ENCODE measurements at regions not wholly inside any gene's neighbourhood (a gene's known extent, or its start where the extent isn't known, plus 50 kb on each side); places are given as distances from the start of the nearest gene placed in this dataset.
"Not testable (repeated sequence)": the region's sequence is repeated elsewhere in the genome, so short reads cannot be mapped to it uniquely, and the experiment has no call there.

DNA sequence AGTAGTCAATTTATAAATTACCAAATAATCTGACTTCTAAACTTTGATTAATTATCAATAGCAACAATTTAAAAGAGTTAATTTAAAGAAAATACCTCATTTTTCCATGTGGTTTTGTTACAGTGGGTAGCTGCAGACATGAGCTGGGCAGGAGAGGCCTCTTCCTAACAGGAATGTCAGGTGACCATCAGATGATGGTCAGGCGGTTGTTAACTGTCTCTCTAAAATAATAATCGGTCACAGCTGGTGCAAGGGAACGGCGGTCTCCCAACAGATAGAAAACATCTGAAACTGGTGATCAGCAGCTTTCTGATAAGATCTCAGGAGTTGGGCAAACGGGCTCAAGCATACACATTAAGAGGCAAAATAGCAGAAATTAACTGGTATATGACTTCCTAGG, 342.7 kb upstream of the CYLC2 start:
- no peak for DNase-seq (ENCODE audit: low spot score in 2 of 2, unreplicated experiment in 2 of 2)

DNA sequence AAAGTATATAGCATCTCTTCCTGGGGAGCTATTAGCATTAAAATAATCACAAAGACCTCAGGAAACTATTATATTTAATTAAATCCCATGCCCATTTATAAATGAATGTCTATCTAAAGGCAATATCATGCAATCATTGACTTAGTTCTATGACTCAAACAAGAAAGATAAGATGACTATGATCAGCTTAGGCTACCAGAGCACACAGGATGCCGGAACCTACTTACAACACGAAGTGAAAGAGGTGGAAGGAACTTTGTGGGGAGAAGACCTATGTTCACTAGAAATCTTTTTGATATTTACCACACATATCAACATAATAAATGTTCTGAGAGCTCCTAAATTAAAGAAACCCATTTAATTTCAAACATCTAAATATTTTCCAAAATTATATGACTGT, 344.2 kb upstream of the CYLC2 start:
- no peak overlapping the region for H3K4me3 Mint-ChIP-seq
- no peak overlapping the region for H3K27ac Mint-ChIP-seq
- no peaks in the 10 kb centered on the region for H3K9me3 Mint-ChIP-seq
- H3K27me3 Mint-ChIP-seq (ENCODE audit: low read depth), result no peaks in the 10 kb centered on the region
- H3K36me3 Mint-ChIP-seq, result no peaks in the 10 kb centered on the region
- no peaks in the 10 kb centered on the region for H3K4me1 Mint-ChIP-seq
- TF ChIP-seq, protein P1, sequence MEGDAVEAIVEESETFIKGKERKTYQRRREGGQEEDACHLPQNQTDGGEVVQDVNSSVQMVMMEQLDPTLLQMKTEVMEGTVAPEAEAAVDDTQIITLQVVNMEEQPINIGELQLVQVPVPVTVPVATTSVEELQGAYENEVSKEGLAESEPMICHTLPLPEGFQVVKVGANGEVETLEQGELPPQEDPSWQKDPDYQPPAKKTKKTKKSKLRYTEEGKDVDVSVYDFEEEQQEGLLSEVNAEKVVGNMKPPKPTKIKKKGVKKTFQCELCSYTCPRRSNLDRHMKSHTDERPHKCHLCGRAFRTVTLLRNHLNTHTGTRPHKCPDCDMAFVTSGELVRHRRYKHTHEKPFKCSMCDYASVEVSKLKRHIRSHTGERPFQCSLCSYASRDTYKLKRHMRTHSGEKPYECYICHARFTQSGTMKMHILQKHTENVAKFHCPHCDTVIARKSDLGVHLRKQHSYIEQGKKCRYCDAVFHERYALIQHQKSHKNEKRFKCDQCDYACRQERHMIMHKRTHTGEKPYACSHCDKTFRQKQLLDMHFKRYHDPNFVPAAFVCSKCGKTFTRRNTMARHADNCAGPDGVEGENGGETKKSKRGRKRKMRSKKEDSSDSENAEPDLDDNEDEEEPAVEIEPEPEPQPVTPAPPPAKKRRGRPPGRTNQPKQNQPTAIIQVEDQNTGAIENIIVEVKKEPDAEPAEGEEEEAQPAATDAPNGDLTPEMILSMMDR (IDR thresholded peaks at IDR 0.05; ENCODE audit: unreplicated experiment), result no peak
- no peak for DNase-seq (ENCODE audit: low spot score in 2 of 2, unreplicated experiment in 2 of 2)

More for the DNA sequence above, 342.7 kb upstream of the CYLC2 start:
- no peak overlapping the region for H3K27ac Mint-ChIP-seq
- TF ChIP-seq, protein P1 (IDR thresholded peaks at IDR 0.05; ENCODE audit: unreplicated experiment), result no peak
- H3K4me3 Mint-ChIP-seq, result no peak overlapping the region
- no peaks in the 10 kb centered on the region for H3K27me3 Mint-ChIP-seq (ENCODE audit: low read depth)
- H3K9me3 Mint-ChIP-seq, result no peaks in the 10 kb centered on the region
- no peaks in the 10 kb centered on the region for H3K4me1 Mint-ChIP-seq
- H3K36me3 Mint-ChIP-seq, result no peaks in the 10 kb centered on the region

DNA sequence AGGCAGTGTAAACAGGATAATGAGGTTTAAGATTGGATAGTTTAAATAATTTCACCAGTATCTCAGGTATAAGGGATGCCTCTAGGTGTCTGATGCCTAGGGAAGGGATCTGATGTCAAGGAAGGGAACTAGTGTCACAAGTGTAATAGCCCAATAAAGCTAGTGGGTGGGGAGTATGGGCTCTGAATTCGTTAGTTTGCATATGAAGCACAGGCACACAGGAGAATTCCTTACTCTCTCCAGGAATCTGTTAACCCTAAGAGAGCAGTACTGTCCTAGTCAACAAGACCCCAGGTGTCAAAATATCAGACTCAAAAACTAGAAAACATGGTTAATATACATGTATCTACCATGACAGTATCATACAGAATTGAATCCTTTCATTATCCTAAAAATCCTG, 352.5 kb upstream of the CYLC2 start:
- Mint-ChIP-seq H3K27ac (no peak overlapping the region), H3K27me3 (ENCODE audit: low read depth) (no peaks in the 10 kb centered on the region), H3K4me3 (no peak overlapping the region), H3K4me1 (no peaks in the 10 kb centered on the region), H3K36me3 (no peaks in the 10 kb centered on the region), H3K9me3 (no peaks in the 10 kb centered on the region)
- TF ChIP-seq, protein P1 (IDR thresholded peaks at IDR 0.05; ENCODE audit: unreplicated experiment), result no peak
- DNase-seq (ENCODE audit: low spot score in 2 of 2, unreplicated experiment in 2 of 2), result no peak

DNA sequence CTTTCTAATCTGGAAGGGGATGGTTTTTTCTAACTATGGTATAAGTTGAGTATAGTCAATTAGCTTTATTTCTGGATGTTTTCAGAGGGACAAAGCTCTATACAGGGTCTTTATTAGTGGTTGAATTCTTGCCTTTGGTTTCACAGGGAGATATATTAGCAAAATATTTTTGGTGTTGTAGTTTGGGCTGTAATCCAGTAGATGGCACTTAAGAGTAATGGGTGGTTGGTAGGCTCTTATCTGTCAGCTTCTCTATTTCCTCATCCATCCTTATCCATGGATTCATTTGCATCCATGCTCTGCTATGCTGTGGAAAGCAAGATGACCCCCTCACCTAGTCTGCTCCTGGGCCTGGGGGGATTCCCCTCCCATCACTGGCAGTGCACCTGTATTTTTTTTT, 363.6 kb upstream of the CYLC2 start:
- no peak for DNase-seq (ENCODE audit: low spot score in 2 of 2, unreplicated experiment in 2 of 2)
- Mint-ChIP-seq H3K27ac (no peak overlapping the region), H3K4me1 (no peaks in the 10 kb centered on the region), H3K4me3 (no peak overlapping the region), H3K36me3 (no peaks in the 10 kb centered on the region), H3K27me3 (ENCODE audit: low read depth) (no peaks in the 10 kb centered on the region), H3K9me3 (peaks cover 49% of the 10 kb centered on the region)
- TF ChIP-seq, protein P1 (IDR thresholded peaks at IDR 0.05; ENCODE audit: unreplicated experiment), result no peak

DNA sequence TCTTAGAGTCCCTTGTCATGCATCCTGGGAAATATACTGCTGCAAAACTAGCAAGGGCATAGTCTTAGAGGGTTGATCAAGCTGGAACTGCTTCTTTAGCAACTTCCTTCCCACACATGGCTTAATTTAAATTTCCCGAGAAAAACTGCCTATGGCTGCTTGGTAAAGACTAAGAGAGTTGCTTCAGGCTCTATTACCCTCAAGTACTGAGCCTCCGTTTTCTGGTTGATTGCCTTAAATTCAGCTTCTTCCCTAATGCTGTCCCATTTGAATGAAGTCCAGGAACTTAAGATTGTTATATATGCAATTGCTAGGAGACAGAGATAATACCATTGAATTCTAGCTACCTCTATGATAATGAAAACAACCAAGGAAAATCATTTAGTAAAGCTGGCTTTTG, 385.7 kb upstream of the CYLC2 start:
- no peak overlapping the region for H3K4me3 Mint-ChIP-seq
- H3K36me3 Mint-ChIP-seq, result no peaks in the 10 kb centered on the region
- DNase-seq (ENCODE audit: low spot score in 2 of 2, unreplicated experiment in 2 of 2), result no peak
- peaks cover 27% of the 10 kb centered on the region for H3K9me3 Mint-ChIP-seq
- no peak overlapping the region for H3K27ac Mint-ChIP-seq
- H3K27me3 Mint-ChIP-seq (ENCODE audit: low read depth), result no peaks in the 10 kb centered on the region
- TF ChIP-seq, protein P1 (IDR thresholded peaks at IDR 0.05; ENCODE audit: unreplicated experiment), result no peak
- H3K4me1 Mint-ChIP-seq, result no peaks in the 10 kb centered on the region

DNA sequence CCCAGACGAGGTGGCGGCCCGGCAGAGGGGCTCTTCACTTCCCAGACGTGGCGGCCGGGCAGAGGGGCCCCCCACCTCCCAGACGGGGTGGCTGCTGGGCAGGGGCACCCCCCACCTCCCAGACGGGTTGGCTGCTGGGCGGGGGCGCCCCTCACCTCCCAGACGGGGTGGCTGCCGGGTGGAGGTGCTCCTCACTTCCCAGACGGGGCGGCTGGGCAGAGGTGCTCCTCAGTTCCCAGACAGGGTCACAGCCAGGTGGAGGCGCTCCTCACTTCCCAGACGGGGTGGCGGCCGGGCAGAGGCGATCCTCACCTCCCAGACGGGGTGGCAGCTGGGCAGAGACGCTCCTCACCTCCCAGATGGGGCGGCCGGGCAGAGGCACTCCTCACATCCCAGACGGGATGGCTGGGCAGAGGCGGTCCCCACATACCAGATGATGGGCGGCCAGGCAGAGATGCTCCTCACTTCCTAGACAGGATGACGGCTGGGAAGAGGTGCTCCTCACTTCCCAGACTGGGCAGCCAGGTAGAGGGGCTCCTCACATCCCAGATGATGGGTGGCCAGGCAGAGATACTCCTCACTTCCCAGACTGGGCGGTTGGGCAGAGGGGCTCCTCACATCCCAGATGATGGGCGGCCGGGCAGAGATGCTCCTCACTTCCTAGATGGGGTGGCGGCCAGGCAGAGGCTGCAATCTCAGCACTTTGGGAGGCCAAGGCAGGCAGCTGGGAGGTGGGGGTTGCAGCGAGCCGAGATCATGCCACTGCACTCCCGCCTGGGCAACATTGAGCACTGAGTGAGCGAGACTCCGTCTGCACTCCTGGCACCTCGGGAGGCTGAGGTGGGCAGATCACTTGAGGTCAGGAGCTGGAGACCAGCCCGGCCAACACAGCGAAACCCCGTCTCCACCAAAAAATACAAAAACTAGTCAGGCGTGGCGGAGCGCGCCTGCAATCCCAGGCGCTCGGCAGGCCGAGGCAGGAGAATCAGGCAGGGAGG, 391.6 kb upstream of the CYLC2 start:
- H3K4me1 Mint-ChIP-seq; DNase-seq (ENCODE audit: low spot score in 2 of 2, unreplicated experiment in 2 of 2); H3K27me3 Mint-ChIP-seq (ENCODE audit: low read depth); H3K27ac Mint-ChIP-seq; H3K36me3 Mint-ChIP-seq; H3K4me3 Mint-ChIP-seq: not testable (repeated sequence)
- peaks cover 34% of the 10 kb centered on the region for H3K9me3 Mint-ChIP-seq
